ENCODE measurements at regions not wholly inside any gene's neighbourhood (a gene's known extent, or its start where the extent isn't known, plus 50 kb on each side); places are given as distances from the start of the nearest gene placed in this dataset.
"Not testable (repeated sequence)": the region's sequence is repeated elsewhere in the genome, so short reads cannot be mapped to it uniquely, and the experiment has no call there.

DNA sequence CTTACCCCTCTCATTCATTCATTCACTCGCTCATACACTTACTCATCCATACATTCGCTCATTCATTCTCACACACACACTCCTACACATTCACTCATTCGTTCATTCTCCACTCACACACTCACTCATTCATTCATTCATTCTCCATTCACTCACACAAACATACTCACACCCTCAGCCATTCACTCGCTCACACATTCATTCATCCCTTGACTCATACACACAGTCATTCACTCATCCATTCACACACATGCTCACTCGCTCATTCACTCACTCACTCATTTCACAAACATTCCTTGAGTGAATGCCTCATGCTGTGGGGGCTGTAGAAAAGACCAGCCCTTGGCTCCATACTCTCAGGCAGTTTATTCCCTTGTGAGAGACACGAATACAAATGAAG is 151.1 kb upstream of the MAMLD1 start:
- peak in 1 of 2 experiments; percentile 17 for DNase-seq (ENCODE audit: low read depth in 2 of 2)

DNA sequence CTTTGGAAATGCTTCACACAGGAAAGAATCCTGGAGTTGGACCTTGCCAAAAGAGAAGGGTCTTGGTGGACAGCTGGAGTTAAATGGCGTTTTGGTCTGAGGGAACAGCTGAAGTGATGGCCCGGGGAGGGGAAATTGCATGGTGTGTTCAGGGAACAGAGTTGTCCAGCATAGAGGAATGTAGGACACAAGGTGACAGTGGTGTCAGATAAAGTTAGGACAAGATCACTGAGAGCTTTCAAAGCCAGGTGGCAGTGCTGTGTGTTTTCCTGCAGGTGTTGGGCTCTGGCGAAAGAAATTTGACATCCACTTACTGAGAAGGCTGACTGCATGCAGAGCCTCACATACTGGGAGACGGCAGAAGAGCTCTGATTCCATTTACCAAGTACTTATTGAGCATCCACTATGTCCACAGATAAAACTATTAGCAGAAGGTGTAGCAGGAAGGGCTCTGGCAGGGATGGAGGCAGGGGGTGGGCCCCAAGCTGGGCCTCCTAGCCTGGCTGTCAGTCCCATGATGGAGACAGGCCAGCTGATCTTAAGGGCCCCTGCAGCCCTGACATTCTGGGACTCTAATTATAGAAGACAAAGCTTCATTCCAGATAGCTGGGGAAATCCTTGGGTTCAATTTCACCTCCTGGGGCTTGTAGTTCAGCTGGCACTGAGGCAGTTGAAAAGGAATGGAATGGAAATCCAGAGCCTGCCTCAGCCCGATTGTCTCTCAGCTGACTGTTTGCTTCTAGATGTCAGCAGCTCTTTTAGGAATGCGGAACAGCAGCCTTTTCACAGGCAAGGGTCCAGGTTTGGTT is 150.2 kb upstream of the MAMLD1 start:
- DNase-seq (ENCODE audit: low read depth in 2 of 2), result peak in 1 of 2 experiments; percentile 9

DNA sequence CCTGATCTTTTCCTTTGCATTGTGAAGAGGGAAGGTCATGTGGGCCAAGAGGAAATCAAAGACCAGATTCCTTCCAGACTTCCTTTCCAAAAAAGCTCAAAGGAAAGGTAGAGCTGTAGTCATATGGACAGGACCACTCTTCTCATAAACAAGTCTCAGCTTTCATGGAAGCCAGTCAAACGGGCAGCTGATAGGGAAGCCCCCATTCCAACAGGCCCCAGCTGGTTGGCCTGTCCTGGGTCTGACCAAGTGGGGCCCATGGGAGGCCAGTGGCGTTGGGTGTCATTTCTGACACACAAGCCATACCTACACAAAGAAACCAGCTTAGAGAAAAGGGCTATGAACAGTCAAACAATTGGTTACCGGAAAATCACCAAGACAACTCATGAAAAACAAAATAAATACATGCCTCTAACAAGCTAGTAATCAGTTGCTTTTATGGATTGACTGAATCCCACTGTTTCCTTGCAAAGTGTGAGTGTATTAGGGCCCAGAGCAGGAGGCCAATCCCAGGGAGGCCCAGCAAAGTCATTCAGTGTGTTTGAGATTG is 149.6 kb upstream of the MAMLD1 start:
- DNase-seq (ENCODE audit: low read depth in 2 of 2), result no peak

- DNase-seq (ENCODE audit: low read depth in 2 of 2), result not testable (repeated sequence)
Observed at GRCh38 chrX:150216000-150216399, 147.1 kb upstream of the MAMLD1 start.

DNA sequence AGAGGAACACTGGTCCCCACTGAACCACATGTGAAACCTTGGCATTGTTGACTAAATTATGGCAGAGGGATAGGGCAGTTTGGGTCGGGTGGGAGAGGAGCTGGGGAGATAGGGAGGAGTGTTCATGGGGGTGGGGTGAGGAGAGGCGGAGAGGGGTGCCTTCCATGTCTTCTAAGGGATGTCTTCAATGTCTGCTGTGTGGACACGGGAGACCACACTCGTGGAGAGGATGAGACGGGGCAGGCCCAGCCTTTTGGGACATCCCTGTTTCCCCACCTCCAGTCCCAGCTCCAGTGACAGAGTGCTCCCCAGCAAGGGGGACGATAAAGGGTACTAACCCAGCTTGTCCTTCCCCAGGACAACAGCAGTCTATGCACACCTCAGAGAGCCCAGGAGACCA is 146.4 kb upstream of the MAMLD1 start:
- no peak for DNase-seq (ENCODE audit: low read depth in 2 of 2)

DNA sequence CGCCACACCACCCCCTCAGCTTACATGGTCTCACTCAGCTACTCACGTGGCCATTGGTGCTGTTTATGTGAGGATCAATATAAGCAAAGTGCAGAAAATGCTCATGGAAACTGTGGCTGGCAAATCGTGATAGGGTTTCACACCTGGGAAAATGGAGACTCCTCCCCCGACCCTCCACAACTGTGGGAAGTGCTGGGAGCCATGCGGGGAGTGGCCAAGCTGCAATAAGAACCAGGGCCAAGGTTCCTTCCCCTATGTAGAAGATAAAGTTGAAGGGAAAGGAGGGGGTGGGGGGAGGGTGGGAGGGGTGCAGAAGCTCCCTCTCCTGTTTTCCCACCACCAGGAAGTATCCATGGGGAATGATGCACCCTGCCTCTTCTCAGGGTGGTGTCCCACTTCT is 145.5 kb upstream of the MAMLD1 start:
- no peak for DNase-seq (ENCODE audit: low read depth in 2 of 2)

DNA sequence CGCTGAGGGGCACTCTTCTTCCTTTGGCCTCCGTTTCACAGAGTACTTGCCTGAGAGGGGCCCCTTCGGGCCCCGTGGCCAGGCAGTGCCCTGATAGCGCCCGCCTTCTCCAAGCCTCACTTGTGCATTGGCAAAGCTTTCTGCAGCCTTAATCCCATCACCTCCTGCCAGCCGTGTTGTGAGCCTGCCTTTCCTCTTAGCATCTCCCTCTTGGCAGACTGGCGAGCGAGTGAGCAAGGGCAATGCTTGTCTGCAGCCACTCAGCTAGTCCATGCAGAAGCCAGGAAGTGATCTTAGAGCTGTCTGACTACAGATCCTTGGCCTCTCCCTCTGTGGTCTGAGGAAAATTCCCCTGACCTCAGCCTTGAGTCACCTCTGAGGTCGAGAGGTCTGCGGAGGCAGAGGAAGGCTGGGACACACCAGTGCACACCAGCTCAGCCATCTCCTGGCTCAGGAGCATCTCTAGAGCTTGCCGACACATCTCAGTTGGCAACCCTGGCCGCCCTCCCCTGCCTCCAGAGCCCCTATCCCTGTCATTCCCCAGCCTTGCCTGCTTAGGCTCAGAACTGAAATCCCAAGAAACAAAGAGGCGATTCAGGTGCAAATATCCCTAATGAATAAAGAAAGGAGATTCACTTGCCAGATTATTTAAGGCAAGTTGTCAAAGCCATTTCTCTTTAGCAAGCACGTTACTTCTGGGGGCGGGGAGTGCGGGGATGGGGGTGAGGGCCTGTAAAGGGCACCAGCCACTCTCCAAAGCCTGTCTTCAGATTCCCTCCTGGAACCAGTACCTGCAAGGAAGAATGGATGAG is 143.5 kb upstream of the MAMLD1 start:
- DNase-seq (ENCODE audit: low read depth in 2 of 2), result no peak

DNA sequence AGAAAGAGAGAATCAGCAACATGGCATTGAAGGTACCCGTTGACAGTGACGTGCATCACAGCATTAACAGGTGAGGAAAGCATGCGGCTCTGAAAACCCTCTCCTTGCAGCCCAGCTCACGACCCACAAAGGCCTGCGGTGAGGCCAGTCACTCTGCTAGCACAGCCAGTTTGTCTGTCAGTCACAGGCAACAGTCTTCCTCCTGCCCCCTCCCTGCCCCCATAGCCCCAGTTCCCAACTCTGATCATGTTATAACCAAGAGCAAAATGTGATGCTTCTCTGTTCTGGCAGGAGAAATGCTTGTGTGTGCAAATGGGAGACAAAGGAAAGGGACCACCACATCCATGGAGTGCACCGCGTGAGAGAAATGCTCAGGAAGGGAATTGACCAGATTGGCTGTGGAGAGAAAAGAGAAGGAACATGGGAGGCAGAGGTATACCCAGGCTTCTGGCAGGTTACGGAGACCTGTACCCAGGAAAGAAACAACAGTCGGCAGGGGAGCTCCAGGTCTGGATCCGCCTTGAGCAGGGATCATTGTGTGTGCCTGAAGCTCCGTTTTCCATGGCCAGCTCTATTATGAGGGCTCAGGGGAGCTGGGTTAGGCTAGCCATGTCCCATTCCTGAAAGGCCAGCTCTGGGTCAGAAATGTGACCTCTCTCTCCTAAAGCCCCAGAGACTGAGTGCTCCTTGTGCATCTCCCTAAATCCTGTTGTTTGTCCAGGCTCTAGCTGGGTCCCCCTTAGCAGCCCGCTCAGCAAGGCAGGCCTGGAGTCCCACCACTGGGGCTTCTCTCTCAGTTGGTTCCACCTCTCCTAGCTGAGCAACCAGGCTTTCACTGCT is 139.7 kb upstream of the MAMLD1 start:
- DNase-seq (ENCODE audit: low read depth in 2 of 2), result no peak

DNA sequence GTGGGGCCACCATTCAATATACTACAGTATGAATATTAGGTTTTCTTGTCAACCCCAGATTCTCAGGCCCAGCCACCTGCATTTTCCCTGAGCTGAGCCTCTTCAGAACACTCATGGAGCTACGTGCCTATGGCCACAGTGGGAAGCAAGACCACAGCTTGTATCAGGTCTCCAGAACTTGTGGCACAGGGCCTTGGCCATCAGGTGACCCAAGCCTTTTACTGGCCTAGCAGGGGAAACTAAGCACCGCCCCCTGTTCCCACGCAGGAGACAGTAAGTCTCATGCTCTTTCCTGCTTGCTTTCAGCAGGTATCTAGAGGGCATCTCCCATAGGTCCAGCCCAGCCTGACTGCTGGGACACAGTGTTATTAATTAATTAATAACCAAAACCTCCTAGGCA is 138.4 kb upstream of the MAMLD1 start:
- DNase-seq (ENCODE audit: low read depth in 2 of 2), result no peak

DNA sequence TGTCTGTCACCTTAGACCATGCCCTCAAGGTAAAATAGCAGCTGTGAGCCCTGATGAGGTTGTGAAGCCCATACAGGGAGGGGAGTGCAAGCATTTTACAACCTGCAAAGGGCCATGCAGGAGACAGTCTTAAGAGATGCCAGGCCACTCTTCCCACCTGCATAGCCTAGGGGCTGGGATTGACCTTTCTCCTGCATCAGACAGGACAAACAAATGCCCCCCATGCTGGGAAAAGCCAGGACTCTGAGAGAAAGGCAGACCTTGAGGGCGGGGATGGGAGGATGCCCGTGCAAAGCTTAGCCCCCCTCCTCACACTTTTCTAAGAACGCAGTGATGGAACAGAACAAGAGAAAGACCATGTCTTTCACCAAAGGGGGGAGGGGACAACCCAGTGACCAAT is 137.9 kb upstream of the MAMLD1 start:
- DNase-seq (ENCODE audit: low read depth in 2 of 2), result no peak

- DNase-seq (ENCODE audit: low read depth in 2 of 2), result no peak
Observed at GRCh38 chrX:150225756-150226155, 137.4 kb upstream of the MAMLD1 start.

GRCh38 chrX:150226223-150226965 is 136.7 kb upstream of the MAMLD1 start:
- DNase-seq (ENCODE audit: low read depth in 2 of 2), result no peak

- no peak for DNase-seq (ENCODE audit: low read depth in 2 of 2)
Observed at GRCh38 chrX:150227321-150227860, 135.7 kb upstream of the MAMLD1 start.

- DNase-seq (ENCODE audit: low read depth in 2 of 2), result no peak
Observed at GRCh38 chrX:150227873-150228410, 135.2 kb upstream of the MAMLD1 start.

DNA sequence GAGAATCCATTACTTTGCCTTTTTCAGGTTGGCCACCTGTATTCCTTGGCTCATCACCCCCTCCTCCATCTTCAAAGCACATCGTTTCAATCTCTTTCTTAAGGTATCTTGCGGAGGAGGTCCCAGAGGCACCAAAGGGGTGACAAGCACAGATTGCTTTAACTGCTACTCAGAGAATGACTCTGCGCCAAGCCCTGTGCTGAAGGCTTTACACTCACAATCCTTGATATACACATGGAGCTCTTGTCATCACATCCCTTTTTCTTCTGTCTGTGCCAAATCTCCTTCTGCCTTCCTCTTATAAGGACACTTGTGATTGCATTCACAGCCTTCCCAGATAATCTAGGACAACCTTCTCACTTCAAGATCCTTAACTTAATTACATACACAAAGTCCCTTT is 134.7 kb upstream of the MAMLD1 start:
- no peak for DNase-seq (ENCODE audit: low read depth in 2 of 2)

DNA sequence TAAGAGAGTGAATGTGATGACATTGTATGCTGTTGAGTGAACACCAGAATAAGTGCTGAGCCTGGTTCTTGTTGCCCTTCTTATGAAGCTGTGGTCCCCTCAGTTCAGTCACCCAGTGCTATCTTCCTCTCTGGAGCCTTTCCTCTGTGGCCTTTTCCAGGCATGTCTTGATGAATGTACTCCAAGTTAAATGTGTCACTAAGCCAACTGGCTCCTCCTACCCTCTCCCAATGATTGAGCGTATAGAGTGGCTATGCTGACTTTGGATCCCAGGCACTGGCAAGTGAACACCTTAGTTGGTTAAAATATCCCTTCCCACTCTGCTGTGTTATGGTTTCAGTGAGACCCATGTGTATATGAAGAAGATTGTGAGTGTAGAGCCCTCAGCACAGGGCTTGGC is 134.1 kb upstream of the MAMLD1 start:
- no peak for DNase-seq (ENCODE audit: low read depth in 2 of 2)

DNA sequence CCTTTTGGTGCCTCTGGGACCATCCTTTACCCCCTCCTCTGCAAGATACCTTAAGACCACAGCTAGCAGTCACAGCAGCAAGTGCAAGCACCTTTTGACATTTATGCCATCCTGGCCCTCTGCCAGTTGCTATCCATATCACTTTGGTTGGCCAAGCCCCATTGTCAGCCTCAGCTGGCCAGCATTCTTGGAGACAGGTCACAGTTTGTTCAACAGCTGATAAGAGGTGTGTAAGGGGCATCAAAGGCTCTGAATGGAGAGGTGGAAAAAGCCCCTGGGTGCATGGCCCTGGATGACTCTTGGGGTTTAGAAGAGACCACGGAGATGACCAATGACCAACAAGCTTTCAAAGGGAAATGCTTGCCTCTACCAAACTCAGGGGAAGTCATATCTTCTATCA is 133.6 kb upstream of the MAMLD1 start:
- no peak for DNase-seq (ENCODE audit: low read depth in 2 of 2)

DNA sequence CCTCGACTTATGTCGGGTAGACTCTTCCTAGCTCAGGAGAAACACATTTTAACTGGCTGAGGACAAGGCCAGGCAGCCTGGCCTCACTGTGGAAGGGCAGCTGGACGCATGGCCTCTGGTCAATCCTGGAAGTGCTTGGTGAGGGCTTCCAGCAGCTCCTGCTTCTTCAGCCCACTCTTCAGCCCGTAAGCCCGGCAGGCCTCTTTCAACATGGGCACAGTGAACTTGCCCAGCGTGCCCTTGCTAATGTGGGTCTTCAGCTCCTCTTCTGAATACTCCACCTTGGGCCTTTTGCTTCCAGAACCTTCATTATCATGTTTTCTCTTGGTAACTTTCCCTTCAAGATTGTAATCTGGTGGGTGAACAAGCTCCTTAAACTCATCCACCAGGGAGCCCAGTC is 132.2 kb upstream of the MAMLD1 start:
- DNase-seq (ENCODE audit: low read depth in 2 of 2), result not testable (repeated sequence)

- not testable (repeated sequence) for DNase-seq (ENCODE audit: low read depth in 2 of 2)
Observed at GRCh38 chrX:150231368-150231767, 131.7 kb upstream of the MAMLD1 start.

DNA sequence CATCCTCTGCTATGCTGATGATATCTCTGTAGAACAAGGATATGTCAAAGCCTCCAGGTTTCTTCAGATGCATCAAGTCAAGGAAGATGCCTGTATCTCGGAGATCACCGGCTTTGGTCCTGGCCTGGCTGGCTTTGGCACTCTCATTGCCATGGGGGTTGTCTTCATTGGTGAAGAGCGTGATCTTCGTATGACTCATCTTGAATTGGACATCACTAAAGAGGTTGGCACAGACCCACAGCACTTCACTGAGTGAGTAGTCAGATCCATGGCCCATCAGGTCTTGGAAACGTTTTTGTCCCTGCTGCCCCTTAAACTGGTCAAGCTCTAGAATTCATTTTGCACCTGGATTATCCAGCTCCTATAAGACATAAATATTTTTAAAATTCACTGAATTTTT is 130.9 kb upstream of the MAMLD1 start:
- not testable (repeated sequence) for DNase-seq (ENCODE audit: low read depth in 2 of 2)

DNA sequence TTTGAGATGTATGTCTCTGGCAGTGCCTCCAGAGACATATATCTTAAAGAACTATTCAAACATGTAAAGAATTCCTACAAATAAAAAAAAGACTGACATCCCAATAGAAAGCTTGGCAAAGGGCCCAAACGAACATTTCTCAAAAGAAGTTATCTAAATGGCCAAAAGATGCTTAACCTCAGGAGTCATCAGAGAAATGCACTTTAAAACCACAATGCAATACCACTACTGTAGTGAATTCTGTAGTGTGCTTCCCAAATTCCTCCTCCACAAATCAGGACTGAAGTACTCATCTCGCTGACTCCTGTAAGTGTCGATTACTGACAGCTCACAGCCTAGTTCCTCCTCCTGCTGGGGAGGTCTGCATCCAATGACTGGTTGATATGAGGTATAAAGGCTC is 129.0 kb upstream of the MAMLD1 start:
- DNase-seq (ENCODE audit: low read depth in 2 of 2), result peak in 1 of 2 experiments; percentile 17

Measured in fibroblast of skin of left quadriceps (primary cell).